ENCODE measurements at regions not wholly inside any gene's neighbourhood (a gene's known extent, or its start where the extent isn't known, plus 50 kb on each side); places are given as distances from the start of the nearest gene placed in this dataset.

GRCh38 chr19:23547816-23548430 lies 139.1 kb downstream of the ZNF675 start:
- Histone ChIP-seq H2BK5ac (ENCODE audit: insufficient read length, low read length) (no peak overlapping the region), H4K8ac (replicated peaks; ENCODE audit: insufficient read length, low read depth, low read length) (no peak overlapping the region), H3K4ac (ENCODE audit: low read depth, low read length) (no peak overlapping the region), H3K79me2 (ENCODE audit: insufficient read depth, low read length) (no peaks in the 10 kb centered on the region), H2AFZ (ENCODE audit: low read length) (no peak overlapping the region), H2BK12ac (ENCODE audit: insufficient read length, low read depth, low read length) (no peak overlapping the region), H2BK20ac (ENCODE audit: low read depth, low read length, poor library complexity, severe bottlenecking) (no peak overlapping the region), H3K14ac (ENCODE audit: insufficient read depth, low read length) (no peak overlapping the region), H4K20me1 (ENCODE audit: control insufficient read depth, insufficient read depth, insufficient read length) (no peaks in the 10 kb centered on the region), H3K9ac (ENCODE audit: extremely low read depth, insufficient read length, low read length) (no peak overlapping the region), H3K27ac (ENCODE audit: insufficient read length, low read depth, low read length) (no peak overlapping the region), H3K27me3 (ENCODE audit: insufficient read depth, low read length) (no peaks in the 10 kb centered on the region), H2AK5ac (ENCODE audit: insufficient read length, low read length) (no peak overlapping the region), H3K9me3 (ENCODE audit: control insufficient read depth, low read depth, low read length) (peaks cover 65% of the 10 kb centered on the region), H4K5ac (ENCODE audit: insufficient read length, low read depth, low read length) (no peak overlapping the region), H3K56ac (ENCODE audit: insufficient read length, low read depth, low read length) (no peak overlapping the region), H4K91ac (ENCODE audit: insufficient read length, low read depth, low read length) (no peak overlapping the region), H3T11ph (ENCODE audit: low read length) (no peak overlapping the region), H3K18ac (ENCODE audit: insufficient read length, low read depth, low read length) (no peak overlapping the region), H2BK120ac (ENCODE audit: low read depth, low read length, poor library complexity, severe bottlenecking) (no peak overlapping the region), H3K23me2 (ENCODE audit: insufficient read length, low read depth, low read length, poor library complexity, severe bottlenecking) (no peaks in the 10 kb centered on the region), H3K4me1 (ENCODE audit: insufficient read depth, low read length) (no peaks in the 10 kb centered on the region), H3K4me2 (ENCODE audit: insufficient read depth, insufficient read length, low read length) (no peak overlapping the region), H3K23ac (ENCODE audit: insufficient read length, low read depth, low read length) (no peak overlapping the region), H3K79me1 (ENCODE audit: insufficient read depth, low read depth, low read length, poor library complexity, severe bottlenecking) (no peaks in the 10 kb centered on the region), H2BK15ac (ENCODE audit: low read depth, low read length) (no peak overlapping the region)
- H3K4me1 Mint-ChIP-seq: no peaks in the 10 kb centered on the region
- DNase-seq: no peak
- no peak overlapping the region for H3K4me3 Mint-ChIP-seq
- no peak overlapping the region for H3K27ac Mint-ChIP-seq
- peaks cover 15 to 40% (median 22%) of the 10 kb centered on the region in 3 experiments; a peak in 6 of 7 replicates for H3K36me3 Mint-ChIP-seq (ENCODE audit: insufficient read depth in 1 of 3, low read depth in 3 of 3)
- peaks cover 1 to 61% of the 10 kb centered on the region in 2 experiments for H3K9me3 Mint-ChIP-seq
- H3K27me3 Mint-ChIP-seq (ENCODE audit: low read depth): no peaks in the 10 kb centered on the region
- no CpG with 5 or more reads among the region's 11 CpGs for WGBS (ENCODE audit: extremely low coverage, insufficient read length, low lambda C conversion rate)
- no peak for TF ChIP-seq CTCF (conservative IDR thresholded peaks at IDR 0.05)

Measured in H9 (cell line).